HPDE6-E6E7 (cell line): ENCODE measurements at regions not wholly inside any gene's neighbourhood (a gene's known extent, or its start where the extent isn't known, plus 50 kb on each side); places are given as distances from the start of the nearest gene placed in this dataset.

Experiments
- DNase-seq: peaks from one replicate; pipeline ENCODE4 v3.0.0; 2011; ENCODE audit warnings: missing footprints; ENCODE audit errors: extremely low spot score

DNA sequence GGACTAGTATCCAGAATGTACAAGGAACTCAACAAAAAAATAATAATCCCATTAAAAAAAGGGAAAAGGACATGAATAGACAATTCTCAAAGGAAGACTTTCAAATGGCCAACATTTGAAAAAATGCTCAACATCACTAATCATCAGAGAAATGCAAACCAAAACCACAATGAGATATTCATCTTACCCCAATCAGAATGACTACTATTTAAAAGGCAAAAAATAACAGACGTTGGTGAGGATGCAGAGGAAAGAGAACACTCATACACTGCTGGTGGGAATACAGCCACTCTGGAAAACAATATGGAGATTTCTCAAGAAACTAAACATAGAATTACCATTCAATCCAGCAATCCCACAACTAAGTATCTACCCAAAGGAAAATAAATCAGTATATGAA lies 133.1 kb downstream of the KDR start:
- DNase-seq: no peak

- DNase-seq: no peak
Observed at GRCh38 chr4:54988655-54989054, 136.7 kb downstream of the KDR start.

- no peak for DNase-seq
Observed at GRCh38 chr4:54986095-54986846, 139.1 kb downstream of the KDR start.

- no peak for DNase-seq
Observed at GRCh38 chr4:54976682-54977081, 148.7 kb downstream of the KDR start.

GRCh38 chr4:54976031-54976430 lies 149.4 kb downstream of the KDR start:
- DNase-seq: no peak

DNA sequence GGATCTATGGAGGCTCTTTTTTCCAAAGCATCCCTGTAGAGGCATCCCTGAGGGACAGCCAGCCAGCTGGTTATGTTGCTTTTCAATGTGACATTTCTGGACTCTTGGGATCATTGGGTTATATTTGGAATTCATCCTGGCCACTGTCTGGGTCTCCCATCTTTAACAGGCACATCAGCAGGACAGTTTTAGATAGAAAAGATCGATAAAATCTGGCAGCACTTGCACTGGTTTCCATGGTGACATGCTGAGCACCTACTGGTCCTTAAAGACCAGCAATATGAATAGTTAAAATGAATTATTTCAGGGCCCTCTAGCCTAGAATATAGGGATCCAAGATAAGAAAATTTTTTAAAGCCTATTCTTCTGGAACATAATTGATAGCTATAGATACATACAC lies 151.6 kb downstream of the KDR start:
- no peak for DNase-seq

DNA sequence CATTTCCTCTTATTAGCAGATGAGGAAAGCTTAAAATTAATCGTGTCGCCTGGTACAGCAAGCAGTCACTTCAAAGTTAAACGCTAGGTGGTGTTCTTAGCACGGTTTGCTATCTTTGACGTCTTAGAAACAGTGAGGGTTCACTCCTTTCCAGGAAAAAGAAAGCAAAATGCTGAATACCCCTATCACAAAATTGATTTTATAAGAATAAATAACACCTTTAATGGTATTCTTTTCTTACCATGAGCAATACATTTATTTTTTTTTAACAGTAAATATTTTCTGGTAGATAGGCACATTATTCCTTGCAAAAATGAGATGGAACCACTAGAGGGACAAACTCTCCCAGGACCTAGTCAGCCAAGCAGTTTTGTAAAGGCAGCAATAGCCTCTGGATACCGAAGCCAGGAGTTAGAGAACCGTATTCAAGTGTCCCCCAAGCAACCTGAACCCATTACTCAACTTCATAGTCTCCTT lies 153.9 kb downstream of the KDR start:
- DNase-seq: peak; percentile 34

- DNase-seq: no peak
Observed at GRCh38 chr4:54967289-54967688, 158.1 kb downstream of the KDR start.

GRCh38 chr4:54961357-54961975 lies 163.9 kb downstream of the KDR start:
- DNase-seq: peak; percentile 37

- DNase-seq: no peak
Observed at GRCh38 chr4:54959651-54960116, 165.7 kb downstream of the KDR start.

DNA sequence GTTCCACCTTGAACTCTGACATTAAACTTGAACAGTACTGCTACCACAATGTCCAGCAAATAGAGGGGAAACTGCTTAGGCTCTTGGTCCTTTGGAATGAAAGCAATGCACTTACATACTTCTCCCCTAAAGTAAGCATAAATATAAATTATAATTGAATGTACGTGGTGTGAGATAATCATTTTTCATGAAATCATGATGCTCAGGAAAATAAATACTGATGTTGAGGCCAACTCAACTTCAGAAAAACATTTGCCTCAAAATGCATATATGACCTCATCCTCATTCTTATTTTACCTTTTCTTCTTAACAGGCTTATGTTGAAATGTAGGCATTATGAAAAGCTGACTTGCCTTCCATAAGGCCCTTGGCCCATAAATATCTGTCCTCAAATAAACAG lies 166.3 kb downstream of the KDR start:
- no peak for DNase-seq

DNA sequence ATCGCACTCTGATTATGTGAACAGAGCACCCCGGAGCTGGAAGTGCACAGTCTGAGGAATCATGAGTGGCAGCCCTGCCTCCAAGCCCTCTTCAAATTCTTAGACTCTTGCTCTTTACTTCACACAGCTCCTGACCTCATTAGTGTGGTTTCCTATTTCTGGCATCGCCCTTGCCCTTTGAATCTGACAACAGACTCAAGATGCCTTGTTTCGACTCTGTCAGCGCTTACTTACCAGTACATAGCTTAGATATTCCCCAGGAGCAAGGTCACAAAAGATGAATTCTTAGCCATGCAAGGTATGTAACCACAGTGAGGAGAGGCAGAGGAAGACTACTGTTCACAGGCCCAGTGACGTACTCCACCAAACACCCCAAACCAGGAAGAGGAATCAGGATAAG lies 167.2 kb downstream of the KDR start:
- no peak for DNase-seq

DNA sequence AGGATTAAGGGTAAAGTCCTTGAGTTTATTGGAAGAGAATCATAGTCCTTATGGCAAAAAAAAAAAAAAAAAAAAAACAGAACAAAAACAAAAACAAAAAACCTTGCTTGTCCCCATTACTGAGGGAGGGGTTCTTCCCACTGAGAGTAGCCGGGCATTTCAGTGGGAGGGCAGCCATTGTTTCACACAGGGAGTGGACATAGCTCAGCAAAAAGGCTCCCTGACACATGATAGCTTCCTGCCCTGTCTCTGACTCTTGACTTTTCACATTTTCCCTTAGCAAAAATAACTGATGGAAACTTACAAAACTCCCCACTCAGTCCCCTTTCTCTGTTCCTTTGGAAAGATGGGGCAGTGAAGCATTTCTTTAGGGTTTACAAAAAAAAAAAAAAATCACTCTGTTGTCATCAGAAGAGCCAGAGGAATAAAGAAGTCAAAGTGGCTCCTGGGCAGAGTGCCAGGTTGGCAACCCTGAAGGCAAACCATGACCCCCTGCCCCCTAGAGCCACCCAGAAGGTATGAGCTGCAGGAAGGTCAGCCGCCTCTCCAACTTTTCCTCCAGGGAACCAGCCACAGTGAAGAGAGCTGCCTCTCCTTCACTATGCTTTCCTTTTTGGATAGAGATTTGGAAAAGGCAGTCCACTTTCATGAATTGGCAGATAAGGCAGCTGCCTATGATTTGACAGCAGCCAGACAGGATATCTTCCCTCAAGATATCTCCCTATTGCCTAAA lies 170.6 kb downstream of the KDR start:
- DNase-seq: no peak

- no peak for DNase-seq
Observed at GRCh38 chr4:54946741-54947140, 178.7 kb downstream of the KDR start.

GRCh38 chr4:54945838-54946237 lies 179.6 kb downstream of the KDR start:
- DNase-seq: no peak

- DNase-seq: no peak
Observed at GRCh38 chr4:54942721-54943120, 182.7 kb downstream of the KDR start.

DNA sequence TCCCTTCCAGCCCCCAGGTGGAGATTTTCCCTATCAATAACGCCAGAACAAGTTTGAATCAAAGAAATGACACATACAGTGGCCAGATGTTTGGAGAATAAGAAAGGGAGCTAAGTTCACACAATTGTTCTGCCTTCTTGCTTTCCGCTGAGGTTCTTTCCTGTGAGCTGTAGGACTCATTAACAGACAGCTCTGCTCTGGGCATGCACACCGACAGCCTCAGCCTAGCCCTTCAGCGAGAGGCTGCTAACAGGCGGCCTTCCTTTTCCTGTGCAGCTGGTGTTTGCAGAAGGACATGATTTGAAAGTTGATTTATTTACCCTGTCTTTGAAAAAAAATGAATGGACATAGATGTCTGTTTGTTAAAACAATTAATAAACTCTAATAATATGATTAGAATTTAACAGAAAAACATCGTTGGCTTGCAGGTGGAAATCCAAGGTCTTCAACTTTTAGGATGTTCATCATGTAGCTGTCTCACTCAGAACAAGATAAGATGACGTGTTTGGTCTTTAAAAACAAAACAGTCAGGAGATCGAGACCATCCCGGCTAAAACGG lies 183.3 kb downstream of the KDR start:
- no peak for DNase-seq

- DNase-seq: no peak
Observed at GRCh38 chr4:54940996-54941865, 184.2 kb downstream of the KDR start.

GRCh38 chr4:54937501-54937900 lies 187.9 kb downstream of the KDR start:
- no peak for DNase-seq

DNA sequence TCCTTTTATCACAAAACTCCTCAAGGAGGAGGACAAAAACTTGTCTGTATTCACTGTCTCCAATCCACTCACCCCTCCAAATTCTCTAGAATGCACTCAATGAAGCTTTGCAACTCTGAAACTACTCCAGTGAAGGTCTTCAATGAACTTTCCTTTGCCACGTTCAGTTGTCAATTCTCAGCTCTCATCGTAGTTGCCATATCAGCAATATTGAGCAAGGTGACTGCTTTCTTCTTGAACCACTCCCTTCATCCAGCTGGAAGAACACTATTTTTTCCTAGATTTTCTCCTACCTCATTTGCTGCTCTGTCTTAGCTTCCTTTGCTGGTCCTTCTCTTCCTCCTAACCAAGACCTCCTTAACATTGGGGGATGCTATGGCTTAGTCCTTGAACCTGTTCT lies 191.8 kb downstream of the KDR start:
- no peak for DNase-seq

DNA sequence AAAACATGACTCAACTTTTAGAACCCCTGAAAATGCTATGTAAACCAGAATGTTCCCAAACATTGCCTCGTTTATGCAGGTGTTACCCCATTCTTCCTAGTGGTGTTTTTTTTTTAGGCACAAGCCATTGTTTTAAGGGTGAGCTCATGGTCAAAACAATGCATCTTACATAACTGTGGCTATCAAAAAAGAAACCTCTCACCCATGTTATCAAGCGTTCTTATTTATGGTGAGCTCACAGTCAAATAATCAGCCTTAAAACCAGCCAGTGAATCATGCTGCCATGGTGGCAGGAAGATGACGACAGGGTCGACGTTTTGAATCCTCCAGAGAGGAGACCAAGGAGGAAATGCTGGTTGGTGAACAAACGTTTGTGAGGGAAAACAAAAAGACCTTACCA lies 195.2 kb downstream of the KDR start:
- DNase-seq: peak; percentile 12
